Right ventricle myocardium inferior (tissue), 1 donor: ENCODE measurements at regions not wholly inside any gene's neighbourhood (a gene's known extent, or its start where the extent isn't known, plus 50 kb on each side); places are given as distances from the start of the nearest gene placed in this dataset.
"Not testable (repeated sequence)": the region's sequence is repeated elsewhere in the genome, so short reads cannot be mapped to it uniquely, and the experiment has no call there.

Experiments
- ATAC-seq: fragments of 200-7000 bp; cut with Tn5 transposase; one replicate; pipeline ENCODE4 v1.9.1; 2020; ENCODE audit warnings: mild to moderate bottlenecking, moderate library complexity
- DNase-seq: peaks from one replicate; pipeline ENCODE4 v3.0.0; 2021; ENCODE audit errors: missing footprints
- intact Hi-C: fragments of 100-400 bp; cut with DNase I; formaldehyde crosslinking; loops from one replicate; pipeline ENCODE4 v1.11.0; 2022
- donor health status: DM: no; HTN: yes; CAD: no; lungs with severe emphysema.

DNA sequence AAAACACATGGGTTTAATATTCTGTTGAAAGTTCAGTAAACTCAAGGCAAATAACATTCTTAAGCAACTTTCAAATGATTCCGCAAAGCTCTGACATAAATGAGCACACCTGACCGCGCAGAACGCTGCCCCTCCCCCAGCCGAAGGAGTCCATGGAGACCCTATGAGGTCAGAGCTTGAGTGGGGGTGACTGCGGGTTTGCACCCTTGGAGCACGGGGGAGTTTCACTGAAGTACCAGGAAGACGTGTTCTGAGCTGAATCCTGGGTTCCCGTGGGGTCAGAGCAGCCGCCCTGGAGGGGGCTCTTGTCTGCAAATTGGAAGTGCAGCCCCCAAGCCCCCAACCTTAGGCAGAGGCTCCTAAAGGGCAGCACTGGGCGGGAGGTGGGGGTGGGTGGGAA lies 324.1 kb upstream of the SFSWAP start:
- intact Hi-C loops = no loop called here

DNA sequence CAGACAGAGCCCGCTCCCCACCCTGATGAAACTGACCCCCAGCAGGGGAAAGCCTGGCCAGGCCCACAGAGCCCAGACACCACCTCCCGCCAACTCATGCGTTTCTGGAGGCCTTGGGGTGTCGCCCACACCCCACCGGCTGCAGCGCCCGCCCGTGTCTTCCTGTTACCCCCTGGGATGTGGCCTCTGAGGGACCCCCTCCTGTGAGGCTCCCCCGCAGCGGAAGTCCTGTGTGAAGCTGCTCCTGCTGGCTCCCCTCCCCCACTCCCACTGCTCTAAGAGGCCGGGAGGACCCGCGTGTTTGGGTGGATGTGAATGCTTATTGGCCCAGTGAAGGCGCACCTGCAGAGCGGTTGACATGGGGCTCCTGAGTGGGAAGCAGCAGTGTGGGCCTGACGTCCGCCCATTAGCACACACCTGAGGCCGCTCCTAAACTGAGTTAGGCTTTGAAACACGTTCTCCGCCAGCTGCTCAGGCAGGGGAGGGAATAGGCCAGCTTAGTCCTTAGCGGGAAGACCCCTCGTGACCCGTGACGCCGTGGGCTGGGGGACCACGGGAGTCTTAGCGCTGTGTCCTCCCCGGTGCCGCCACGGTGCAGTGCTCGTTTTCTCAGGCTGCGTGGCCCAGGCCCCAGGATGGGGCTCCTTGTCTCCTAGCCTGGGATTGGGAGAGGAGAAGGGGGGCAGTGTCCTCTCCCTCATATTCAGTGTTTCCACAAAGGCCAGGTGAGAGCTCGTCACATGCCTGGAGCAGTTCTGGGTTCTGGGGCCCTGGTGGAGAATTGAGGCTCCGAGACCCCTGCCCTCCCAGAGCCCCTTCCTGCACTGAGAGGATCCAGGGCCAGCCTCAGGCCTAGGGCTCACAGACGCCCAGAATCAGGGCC lies 323.4 kb upstream of the SFSWAP start:
- no peak for ATAC-seq
- intact Hi-C loops = no loop called here
- no peak for DNase-seq

More for the DNA sequence above, 324.1 kb upstream of the SFSWAP start:
- ATAC-seq = no peak
- no peak for DNase-seq

DNA sequence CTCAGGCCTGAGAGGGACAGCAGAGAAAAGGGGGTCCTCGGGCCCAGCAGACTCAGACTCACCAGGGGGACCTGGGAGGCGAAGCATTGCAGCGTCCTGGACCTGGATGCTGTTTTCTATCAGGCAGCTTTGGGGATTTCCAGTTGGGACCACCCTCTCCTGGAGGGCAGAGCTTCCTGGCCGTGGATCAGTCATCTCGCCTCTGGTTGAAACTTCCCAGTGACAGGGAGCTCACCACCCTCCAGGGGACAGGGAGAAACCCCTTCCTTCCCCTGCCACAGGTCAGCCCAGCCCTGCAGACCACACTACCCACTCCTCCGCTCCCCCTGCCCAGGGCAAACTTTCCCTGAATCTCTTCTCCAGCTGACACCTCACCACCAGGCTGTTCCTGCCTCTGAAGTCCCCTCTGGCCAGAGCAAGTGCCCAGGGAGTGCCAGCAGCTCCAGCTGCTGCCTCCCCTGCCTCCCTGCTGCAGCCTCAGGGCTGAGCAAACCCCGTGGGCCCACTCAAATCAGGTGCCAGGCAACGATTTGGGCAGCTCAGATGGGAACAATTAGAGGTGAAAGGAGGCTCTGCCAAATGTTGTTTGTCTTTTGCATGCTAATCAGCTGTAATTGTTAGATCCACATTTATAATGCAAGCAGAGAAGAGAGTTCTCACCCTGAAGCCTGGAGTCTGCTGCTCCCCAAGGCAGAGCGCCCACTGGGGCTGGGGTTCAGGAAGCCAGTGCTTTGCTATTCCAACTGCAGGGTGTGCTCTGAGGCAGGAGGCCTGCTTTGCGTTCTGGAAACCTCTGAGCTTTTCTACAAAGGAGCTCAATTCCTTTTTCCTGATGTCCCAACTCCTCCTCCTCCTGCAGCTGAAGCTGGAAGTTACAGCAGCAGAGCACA lies 322.5 kb upstream of the SFSWAP start:
- intact Hi-C loops, DNase-seq, ATAC-seq: not testable (repeated sequence)

DNA sequence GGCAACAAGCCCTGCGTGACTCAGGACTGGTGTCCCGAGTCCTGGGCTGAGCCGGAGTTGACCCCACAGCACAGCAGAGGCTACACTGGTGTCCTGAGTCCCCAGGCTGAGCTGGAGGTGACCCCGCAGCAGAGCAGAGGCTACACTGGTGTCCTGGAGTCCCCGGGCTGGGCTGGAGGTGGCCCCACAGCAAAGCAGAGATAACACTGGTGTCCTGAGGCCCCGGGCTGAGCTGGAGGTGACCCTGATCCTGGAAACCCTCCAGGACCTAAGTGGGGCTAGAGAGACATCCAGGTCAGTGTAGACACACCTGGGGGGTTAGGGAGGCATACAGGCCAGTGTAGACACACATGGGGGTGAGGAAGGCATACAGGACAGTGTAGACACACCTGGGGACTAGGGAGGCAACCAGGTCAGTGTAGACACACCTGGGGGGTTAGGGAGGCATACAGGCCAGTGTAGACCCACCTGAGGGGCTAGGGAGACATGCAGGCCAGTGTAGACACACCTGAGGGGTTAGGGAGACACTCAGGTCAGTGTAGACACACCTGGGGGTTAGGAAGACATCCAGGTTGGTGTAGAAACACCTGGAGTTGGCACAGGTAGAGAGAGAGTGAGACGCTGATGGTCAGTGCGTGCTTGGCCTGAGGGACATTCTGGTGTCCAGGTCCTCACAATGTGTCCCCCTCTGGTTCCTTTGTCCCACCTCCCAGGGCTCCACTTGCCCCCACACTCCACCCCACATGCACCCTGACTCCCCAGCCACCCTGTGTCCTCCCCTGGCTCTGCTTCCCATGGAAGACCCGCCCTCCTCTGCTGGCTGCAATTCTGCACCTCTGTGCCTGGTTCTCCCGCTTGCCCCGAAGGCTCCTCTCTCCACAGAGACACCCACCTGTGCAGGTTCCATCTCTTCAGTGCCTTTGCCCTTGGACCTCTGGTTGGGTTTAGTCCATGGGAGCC lies 321.6 kb upstream of the SFSWAP start:
- DNase-seq (no peak), ATAC-seq (no peak)
- intact Hi-C loops = no loop called here

DNA sequence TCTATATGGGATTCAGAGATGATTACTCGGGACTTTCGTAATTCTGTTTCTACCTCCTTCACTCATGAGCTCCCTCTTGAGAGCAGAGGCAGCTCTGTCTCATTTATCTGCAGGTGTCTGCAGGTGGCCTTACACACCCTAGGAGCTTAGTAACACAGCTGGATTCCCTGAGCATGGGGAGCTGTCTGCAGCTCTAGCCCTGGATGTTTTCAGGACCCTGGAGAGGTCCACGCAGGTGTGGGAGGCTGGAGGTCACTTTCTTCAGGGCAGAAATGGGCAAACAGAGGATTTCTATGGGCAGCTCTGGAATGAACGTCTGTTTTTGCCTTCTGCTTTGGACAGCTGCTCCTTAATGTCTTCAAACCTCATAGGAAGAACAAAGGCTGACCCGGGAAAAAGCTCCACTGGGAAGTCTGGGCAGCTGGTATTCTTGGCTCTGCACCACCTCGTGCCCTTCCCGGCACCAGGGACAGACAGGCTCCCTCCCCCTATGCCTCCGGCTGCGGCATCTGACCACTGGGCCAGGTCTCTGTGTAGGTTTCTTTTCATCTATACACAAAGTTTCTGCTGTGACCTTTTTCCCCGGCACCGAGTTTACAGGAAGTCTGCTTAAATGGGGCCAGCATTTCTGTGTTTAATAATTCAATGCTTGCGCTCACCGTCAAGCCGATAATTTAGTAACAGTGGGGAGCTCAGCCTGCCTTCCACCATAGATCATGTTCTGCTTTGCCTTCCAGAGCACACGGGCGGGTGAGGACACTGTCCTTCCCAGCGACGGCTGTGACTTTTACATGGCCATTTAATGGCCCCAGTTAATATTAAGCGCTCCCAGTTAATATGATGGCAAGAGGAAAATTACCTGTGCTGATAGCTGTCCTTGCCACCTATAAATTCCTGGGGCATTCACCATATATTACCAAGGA lies 320.2 kb upstream of the SFSWAP start:
- intact Hi-C loops = no loop called here
- DNase-seq = no peak
- ATAC-seq = no peak

DNA sequence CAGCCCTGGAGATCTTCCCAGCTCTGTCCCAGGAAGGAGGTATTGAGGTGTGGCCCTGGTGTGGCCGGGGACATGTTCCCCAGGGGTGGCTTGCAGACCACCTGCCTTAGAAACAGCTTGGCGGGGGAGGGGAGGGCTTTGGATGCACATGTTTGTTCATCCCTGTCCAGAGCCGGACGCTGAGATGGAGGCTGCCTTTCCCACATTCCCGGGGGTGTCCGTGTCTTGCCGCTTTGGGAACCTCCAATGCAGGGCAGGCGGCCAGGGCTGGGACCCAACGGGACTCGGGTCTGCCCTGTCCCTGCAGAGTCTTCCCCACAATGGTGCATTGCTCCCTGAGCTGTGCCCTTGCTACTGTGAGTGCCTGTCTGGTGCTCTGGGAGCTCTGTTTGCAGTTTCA lies 319.5 kb upstream of the SFSWAP start:
- DNase-seq (no peak), ATAC-seq (no peak)
- intact Hi-C loops = no loop called here

DNA sequence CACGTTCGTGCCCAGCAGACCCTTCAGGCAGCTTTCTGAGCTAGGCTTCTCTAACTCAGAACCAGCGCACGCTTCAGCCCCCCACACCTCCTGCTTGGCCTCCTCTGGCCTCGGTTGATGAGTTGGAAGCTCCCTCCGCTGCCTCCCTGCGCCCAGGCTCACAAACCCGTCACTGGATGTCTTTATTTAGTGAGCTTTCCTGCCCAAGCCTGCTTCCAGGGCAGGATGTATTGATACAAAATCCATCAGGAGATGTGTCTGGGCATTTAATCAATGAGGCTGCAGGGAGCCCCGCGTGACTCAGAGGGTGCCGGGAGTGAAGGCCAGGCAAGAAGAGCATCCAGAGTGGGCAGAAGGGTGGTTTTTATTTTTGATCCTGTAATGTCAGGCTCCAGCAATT lies 316.1 kb upstream of the SFSWAP start:
- intact Hi-C loops, DNase-seq, ATAC-seq: not testable (repeated sequence)

DNA sequence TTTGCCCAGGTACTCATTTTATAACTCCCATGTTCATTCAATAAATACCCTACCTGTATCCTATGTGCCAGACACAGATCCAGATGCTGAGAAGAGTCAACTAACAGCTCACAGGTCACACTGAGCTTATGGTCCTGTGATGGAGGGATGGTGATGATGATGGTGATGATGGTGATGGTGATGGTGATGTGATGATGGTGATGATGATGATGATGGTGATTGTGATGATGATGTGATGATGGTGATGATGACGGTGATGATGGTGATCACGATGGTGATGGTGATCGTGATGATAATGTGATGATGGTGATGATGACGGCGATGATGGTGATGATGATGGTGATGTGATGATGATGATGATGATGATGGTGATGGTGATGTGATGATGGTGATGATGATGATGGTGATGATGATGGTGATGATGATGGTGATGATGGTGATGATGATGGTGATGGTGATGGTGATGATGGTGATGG lies 315.6 kb upstream of the SFSWAP start:
- intact Hi-C loops, ATAC-seq, DNase-seq: not testable (repeated sequence)

DNA sequence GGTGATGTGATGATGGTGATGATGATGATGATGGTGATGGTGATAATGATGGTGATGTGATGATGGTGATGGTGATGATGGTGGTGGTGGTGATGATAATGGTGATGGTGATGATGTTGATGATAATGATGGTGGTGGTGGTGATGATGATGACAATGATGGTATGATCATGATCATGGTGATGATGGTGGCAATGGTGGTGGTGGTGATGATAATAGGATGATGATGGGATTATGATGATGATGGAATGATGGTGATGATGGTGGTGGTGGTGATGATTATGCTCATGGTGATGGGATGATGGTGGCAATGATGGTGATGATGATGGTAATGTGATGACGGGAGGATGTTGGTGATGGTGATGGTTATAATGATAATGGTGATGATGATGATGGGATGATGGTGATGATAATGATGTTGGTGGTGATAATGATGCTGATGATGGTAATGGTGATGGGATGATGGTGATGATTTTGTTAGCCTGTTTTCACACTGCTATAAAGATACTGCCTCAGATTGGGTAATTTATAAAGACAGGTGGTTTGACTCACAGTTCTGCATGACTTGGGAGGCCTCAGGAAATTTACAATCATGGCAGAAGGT lies 314.8 kb upstream of the SFSWAP start:
- intact Hi-C loops = no loop called here
- DNase-seq = no peak
- ATAC-seq = no peak

DNA sequence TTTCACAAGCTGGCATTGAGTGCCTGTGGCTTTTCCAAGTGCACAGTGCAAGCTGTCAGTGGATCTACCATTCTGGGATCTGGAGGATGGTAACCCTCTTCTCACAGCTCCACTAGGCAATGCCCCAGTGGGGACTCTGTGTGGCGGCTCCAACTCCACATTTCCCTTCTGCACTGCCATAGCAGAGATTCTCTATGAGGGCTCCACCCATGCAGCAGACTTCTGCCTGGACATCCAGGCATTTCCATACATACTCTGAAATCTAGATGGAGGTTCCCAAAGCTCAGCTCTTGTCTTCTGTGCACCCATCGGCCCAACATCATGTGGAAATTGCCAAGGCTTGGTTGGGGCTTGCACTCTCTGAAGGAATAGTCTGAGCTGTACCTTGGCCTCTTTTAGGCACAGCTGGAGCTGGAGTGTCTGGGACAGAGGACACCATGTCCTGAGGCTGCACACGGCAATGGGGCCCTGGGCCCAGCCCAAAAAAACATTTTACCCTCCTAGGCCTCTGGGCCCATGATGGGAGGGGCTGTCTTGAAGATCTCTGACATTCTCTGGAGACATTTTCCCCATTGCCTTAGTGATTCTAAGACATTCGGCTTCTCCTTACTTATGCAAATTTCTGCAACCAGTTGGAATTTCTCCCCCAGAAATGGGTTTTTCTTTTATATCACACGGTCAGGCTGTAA lies 313.3 kb upstream of the SFSWAP start:
- DNase-seq (no peak), ATAC-seq (no peak)
- intact Hi-C loops = no loop called here

DNA sequence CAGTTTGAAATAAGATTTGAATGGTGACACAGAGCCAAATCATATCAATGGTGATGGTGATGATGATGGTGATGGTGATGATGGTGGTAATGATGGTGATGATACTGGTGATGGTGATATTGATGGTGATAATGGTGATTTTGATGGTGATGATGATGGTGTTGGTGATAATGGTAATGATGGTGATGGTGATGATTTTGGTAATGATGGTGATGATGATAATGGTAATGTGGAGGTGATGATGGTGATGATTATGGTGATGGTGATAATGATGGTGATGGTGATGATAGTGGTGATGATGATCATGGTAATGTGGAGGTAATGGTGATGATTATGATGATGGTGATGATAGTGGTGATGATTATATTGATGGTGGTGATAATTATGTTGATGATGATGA lies 311.9 kb upstream of the SFSWAP start:
- intact Hi-C loops = no loop called here
- DNase-seq (no peak), ATAC-seq (no peak)

DNA sequence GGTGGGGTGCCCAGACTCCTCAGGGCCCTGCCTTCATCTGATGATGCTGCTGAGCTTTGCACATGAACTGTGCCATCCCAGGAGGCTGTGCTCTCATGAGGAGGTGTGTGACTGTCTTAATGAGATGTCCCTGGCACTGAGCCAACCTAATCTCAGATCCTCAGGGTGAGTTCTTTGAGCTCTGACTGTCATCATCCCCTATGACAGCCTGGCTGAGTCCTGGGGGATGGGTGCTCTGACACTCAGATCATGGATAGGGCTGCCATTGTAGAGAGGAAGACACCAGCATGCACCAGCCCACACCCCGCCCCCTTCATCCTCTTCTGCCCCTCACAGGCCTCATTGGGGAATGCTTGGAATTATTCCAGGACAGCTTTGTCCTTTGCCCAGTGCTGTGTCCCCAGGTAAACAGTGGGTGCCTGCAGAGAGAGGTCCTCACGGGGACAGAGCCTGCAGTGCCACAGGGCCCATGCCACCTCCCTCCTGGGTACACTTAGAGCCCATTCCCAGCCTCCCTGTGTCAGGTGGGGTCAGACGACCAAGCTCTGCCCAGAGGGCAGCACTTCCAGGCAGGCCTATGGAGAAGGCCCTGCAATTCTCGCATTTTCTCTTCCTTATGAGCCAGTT lies 310.1 kb upstream of the SFSWAP start:
- ATAC-seq, intact Hi-C loops, DNase-seq: not testable (repeated sequence)

DNA sequence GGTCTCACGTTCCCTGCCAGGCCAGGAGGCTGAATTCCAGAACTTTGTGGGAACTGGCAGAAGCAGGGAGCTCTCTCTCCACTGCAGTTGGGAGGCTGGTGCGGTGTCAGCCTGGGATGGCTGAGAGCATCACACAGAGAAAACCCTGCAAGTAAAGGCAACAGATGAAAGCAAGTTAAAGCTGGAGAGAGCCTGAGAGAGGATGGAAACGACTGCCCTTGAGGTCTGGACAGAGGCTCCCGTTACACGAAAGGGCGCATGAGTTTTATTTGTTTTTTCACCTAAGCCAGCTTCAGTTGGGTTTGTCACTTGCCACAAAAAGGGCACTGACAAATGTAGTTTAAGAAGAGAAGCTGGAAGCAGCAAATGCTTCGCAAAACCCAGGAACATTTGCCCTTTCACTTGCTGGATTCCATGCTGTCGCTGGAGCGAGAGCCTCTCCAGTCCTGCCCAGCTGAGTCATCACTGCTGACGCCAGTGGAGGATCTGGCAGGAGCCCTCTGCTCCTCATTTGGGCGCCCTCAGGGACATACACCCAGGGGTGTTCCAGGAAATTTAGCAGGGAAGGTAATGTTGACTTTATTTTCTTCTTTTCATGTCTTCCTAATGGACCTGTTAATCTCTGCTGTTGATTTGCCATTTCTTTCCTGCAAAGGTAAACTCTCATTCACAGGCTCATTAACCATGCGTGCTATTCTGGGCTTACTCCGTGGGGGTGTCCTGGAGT lies 308.8 kb upstream of the SFSWAP start:
- DNase-seq, intact Hi-C loops: not testable (repeated sequence)
- peak; percentile 88 for ATAC-seq

DNA sequence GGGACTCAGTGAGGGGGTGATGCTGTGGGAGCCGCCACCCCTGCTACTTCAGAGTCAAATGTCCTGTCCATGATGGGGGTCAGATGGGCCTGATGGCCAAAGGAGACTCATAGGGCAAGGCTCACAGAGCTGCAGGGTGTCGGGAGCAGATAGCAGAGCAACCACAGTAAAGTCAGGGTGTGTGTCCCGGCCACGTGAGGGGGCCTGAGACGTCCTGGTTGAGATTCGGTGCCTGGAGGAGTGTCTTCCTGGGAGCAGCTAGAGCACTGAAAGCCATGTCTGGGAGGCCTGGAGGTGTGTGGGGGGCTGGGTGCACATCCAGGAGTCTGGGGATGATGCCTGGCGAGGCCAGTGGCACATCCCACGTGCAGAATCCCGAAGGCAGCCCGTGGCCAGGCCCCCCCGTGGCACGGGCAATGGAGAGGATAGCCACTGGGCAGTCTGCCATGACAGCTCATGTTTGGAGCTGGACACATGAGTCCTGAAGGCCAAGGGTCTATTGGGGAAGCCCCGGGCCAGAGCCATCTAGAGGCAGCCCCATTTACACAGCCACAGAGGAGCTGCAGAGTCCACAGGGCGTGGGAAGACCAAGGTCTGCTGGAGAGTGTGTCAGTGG lies 308.0 kb upstream of the SFSWAP start:
- DNase-seq = no peak
- intact Hi-C loops = no loop called here
- ATAC-seq = no peak

DNA sequence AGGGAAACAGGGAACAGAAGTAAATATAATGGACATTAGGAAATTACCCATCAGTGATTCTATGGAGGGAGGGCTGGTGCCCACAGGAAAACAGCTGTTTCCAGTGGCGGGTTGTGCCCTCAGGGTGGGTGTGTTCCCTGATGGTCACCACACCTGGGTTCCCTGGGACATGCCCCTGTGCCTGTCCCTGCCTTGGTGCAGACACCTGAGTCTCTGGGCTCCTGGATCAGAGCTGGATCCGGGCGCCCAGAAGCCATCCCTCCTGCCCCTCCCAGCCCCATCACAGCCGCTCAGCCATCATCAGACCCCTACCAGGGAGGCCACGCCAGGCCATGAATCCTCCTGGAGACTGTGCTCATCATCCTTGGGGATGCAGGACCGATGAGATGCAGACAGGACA lies 307.2 kb upstream of the SFSWAP start:
- intact Hi-C loops = no loop called here
- DNase-seq (no peak), ATAC-seq (no peak)
